K562 (cell line): ENCODE measurements at regions not wholly inside any gene's neighbourhood (a gene's known extent, or its start where the extent isn't known, plus 50 kb on each side); places are given as distances from the start of the nearest gene placed in this dataset.
A peak's percentile ranks its signal among the peaks of the same experiment; 100 is the strongest.

Experiments
- ADNP ChIP-seq: fragments of 200-800 bp; sonication (Bioruptor generic); IDR thresholded peaks from 2 replicates; pipeline ENCODE4 v1.6.1; 2016; ENCODE audit warnings: missing genetic modification characterization, missing compliant biosample characterization
- ATF1 ChIP-seq, 2 experiments: fragments of 450-650 bp in 1 of 2; IDR thresholded peaks; 2 replicates each; pipeline ENCODE4 v1.6.1; 2016; ENCODE audit warnings: missing compliant biosample characterization in 1 of 2, missing genetic modification characterization in 1 of 2
- BACH1 ChIP-seq: fragments of 200-800 bp; sonication (Bioruptor generic); IDR thresholded peaks from 2 replicates; pipeline ENCODE4 v1.6.1; 2016; ENCODE audit warnings: missing genetic modification characterization, missing compliant biosample characterization
- CREM ChIP-seq: IDR thresholded peaks from 2 replicates; pipeline ENCODE4 v1.6.1; 2014; ENCODE audit warnings: antibody characterized with exemption, low read depth
- E2F1 ChIP-seq: sonication (generic); formaldehyde crosslinking; IDR thresholded peaks from 2 replicates; pipeline ENCODE4 v1.8.1; 2023; ENCODE audit warnings: mild to moderate bottlenecking, missing genetic modification reagents, moderate library complexity
- ETS1 ChIP-seq: conservative IDR thresholded peaks from 2 replicates; pipeline ENCODE4 v1.6.1; 2011; ENCODE audit warnings: low read depth, mild to moderate bottlenecking, low read length; ENCODE audit not compliant: control insufficient read depth
- EZH2 ChIP-seq: IDR thresholded peaks from 2 replicates; pipeline ENCODE4 v1.6.1; 2012; ENCODE audit warnings: low read depth, mild to moderate bottlenecking, inconsistent platforms, low read length, borderline replicate concordance
- GTF2A2 ChIP-seq: IDR thresholded peaks from 2 replicates; pipeline ENCODE4 v1.6.1; 2016; ENCODE audit warnings: mild to moderate bottlenecking, missing genetic modification characterization, missing compliant biosample characterization
- HCFC1 ChIP-seq: IDR thresholded peaks from 2 replicates; pipeline ENCODE4 v1.6.1; 2012; ENCODE audit warnings: low read depth, low read length, improper control_type of control experiment
- HDAC3 ChIP-seq: fragments of 450-650 bp; IDR thresholded peaks from 2 replicates; pipeline ENCODE4 v1.6.1; 2018; ENCODE audit warnings: borderline replicate concordance, mild to moderate bottlenecking, moderate library complexity; ENCODE audit not compliant: partially characterized antibody
- MCM5 ChIP-seq: fragments of 450-650 bp; IDR thresholded peaks from 2 replicates; pipeline ENCODE4 v1.6.1; 2016; ENCODE audit warnings: low read depth
- NR3C1 ChIP-seq: sonication (generic); formaldehyde crosslinking; IDR thresholded peaks from 2 replicates; pipeline ENCODE4 v1.8.1; 2022; ENCODE audit warnings: missing genetic modification reagents
- PREB ChIP-seq: sonication (generic); formaldehyde crosslinking; IDR thresholded peaks from 2 replicates; pipeline ENCODE4 v1.8.1; 2023; ENCODE audit warnings: mild to moderate bottlenecking, missing genetic modification reagents
- PRPF4 ChIP-seq: fragments of 200-400 bp; formaldehyde crosslinking; IDR thresholded peaks from one replicate; pipeline ENCODE4 v1.6.1; 2017; ENCODE audit warnings: low read length, low read depth, mild to moderate bottlenecking; ENCODE audit not compliant: insufficient read depth, poor library complexity, severe bottlenecking
- RAD51 ChIP-seq: fragments of 450-650 bp; IDR thresholded peaks from 2 replicates; pipeline ENCODE4 v1.7.1; 2016; ENCODE audit warnings: low read depth, mild to moderate bottlenecking, borderline replicate concordance
- RBM14 ChIP-seq: fragments of 200-400 bp; formaldehyde crosslinking; IDR thresholded peaks from 2 replicates; pipeline ENCODE4 v1.6.1; 2018; ENCODE audit warnings: low read depth, mild to moderate bottlenecking, low read length, moderate library complexity, borderline replicate concordance; ENCODE audit not compliant: insufficient read depth
- RHOXF2B ChIP-seq: fragments of 250-450 bp; sonication (Bioruptor Pico); conservative IDR thresholded peaks from 2 replicates; pipeline ENCODE4 v1.5.1; 2021
- SIX5 ChIP-seq, 2 experiments: IDR thresholded peaks; 2 replicates each; pipeline ENCODE4 v1.6.1; 2011; ENCODE audit warnings: low read length in 2 of 2, borderline replicate concordance in 1 of 2, low read depth in 1 of 2, mild to moderate bottlenecking in 1 of 2, moderate library complexity in 1 of 2; ENCODE audit not compliant: insufficient read depth in 1 of 2
- SRSF9 ChIP-seq: fragments of 200-400 bp; formaldehyde crosslinking; IDR thresholded peaks from 2 replicates; pipeline ENCODE4 v1.6.1; 2017; ENCODE audit warnings: low read depth, low read length, borderline replicate concordance
- TEAD4 ChIP-seq, 2 experiments: sonication (generic) in 1 of 2; formaldehyde crosslinking in 1 of 2; IDR thresholded peaks; 2 replicates each; pipeline versions ENCODE4 v1.6.1 to v1.8.0; 2012 to 2022; ENCODE audit warnings: borderline replicate concordance in 1 of 2, inconsistent platforms in 1 of 2, low read length in 1 of 2, mild to moderate bottlenecking in 1 of 2, missing genetic modification reagents in 1 of 2
- ZNF324 ChIP-seq: fragments of 250-450 bp; sonication (Bioruptor Pico); IDR thresholded peaks from 2 replicates; pipeline ENCODE4 v1.4.0; 2020; ENCODE audit warnings: mild to moderate bottlenecking
- ZNF347 ChIP-seq: fragments of 450-650 bp; formaldehyde crosslinking; IDR thresholded peaks from 2 replicates; pipeline ENCODE4 v1.4.0; 2020; ENCODE audit warnings: low read depth, mild to moderate bottlenecking, moderate library complexity
- ZNF583 ChIP-seq: fragments of 250-450 bp; sonication (Bioruptor Pico); IDR thresholded peaks from 2 replicates; pipeline ENCODE4 v1.4.0; 2020

- TF ChIP-seq RBM14 (no peak), RAD51 (no peak), TEAD4 (IDR thresholded peaks at IDR 0.05; ENCODE audit: low read length) (no peak), TEAD4 (CRISPR knock-in tag; IDR thresholded peaks at IDR 0.05; ENCODE audit: borderline replicate concordance) (no peak), ZNF583 (CRISPR knock-in tag) (no peak), SRSF9 (no peak), ZNF324 (CRISPR knock-in tag) (no peak), PREB (CRISPR knock-in tag) (no peak), E2F1 (CRISPR knock-in tag) (no peak), HCFC1 (no peak), MCM5 (no peak), SIX5 (IDR thresholded peaks at IDR 0.05; ENCODE audit: borderline replicate concordance in 1 of 2, insufficient read depth in 1 of 2, low read depth in 1 of 2, low read length in 2 of 2) (no peak), ADNP (tag) (no peak), GTF2A2 (tag) (no peak), RHOXF2B (no peak), NR3C1 (CRISPR knock-in tag) (no peak), ATF1 (CRISPR knock-in tag; IDR thresholded peaks at IDR 0.05) (no peak), ATF1 (tag; IDR thresholded peaks at IDR 0.05) (no peak), ZNF347 (CRISPR knock-in tag) (no peak), BACH1 (tag) (no peak), CREM (peak; percentile 25; the same call in 1 of the 2 replicates), HDAC3 (no peak), EZH2 (no peak), PRPF4 (no peak), ETS1 (0 out of 2 replicates have a peak, but pooled peaks have one; percentile 40)
Measured at GRCh38 chr11:69918938-69919650, 99.9 kb upstream of the FGF3 start (continued).
